ENCODE measurements at regions not wholly inside any gene's neighbourhood (a gene's known extent, or its start where the extent isn't known, plus 50 kb on each side); places are given as distances from the start of the nearest gene placed in this dataset.

- TF ChIP-seq, protein P1, sequence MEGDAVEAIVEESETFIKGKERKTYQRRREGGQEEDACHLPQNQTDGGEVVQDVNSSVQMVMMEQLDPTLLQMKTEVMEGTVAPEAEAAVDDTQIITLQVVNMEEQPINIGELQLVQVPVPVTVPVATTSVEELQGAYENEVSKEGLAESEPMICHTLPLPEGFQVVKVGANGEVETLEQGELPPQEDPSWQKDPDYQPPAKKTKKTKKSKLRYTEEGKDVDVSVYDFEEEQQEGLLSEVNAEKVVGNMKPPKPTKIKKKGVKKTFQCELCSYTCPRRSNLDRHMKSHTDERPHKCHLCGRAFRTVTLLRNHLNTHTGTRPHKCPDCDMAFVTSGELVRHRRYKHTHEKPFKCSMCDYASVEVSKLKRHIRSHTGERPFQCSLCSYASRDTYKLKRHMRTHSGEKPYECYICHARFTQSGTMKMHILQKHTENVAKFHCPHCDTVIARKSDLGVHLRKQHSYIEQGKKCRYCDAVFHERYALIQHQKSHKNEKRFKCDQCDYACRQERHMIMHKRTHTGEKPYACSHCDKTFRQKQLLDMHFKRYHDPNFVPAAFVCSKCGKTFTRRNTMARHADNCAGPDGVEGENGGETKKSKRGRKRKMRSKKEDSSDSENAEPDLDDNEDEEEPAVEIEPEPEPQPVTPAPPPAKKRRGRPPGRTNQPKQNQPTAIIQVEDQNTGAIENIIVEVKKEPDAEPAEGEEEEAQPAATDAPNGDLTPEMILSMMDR (IDR thresholded peaks at IDR 0.05; ENCODE audit: poor library complexity): no peak
- no peak for TF ChIP-seq EZH2 (IDR thresholded peaks at IDR 0.05; ENCODE audit: borderline replicate concordance)
Measured at GRCh38 chr16:7871979-7872378, 539.3 kb downstream of the RBFOX1 start.
